NCI-H1436 (cell line): ENCODE measurements at regions not wholly inside any gene's neighbourhood (a gene's known extent, or its start where the extent isn't known, plus 50 kb on each side); places are given as distances from the start of the nearest gene placed in this dataset.

ENCODE experiments used
- DNase-seq: peaks from one replicate; lab custom pipeline; 2025; lab: John Stamatoyannopoulos, UW

DNA sequence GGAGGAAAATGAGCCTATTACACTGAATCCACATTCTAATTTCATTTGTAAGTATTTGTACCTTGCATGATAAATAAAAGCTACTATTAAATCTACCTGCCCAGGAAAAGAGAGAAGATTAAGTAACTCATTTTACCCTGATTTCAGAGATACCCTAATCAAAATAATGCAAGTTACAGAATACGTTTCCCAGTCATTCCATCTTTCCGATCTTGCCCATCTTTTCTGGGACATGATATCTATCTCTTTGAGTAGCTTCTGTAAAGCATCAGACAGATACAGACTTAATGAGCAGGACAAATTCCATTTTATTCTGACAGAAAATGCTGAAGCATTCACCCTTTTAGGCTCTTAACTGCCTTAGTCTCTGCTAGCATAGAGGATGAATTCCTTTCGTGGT is 56.6 kb downstream of the SPRY2 start:
- no peak for DNase-seq

DNA sequence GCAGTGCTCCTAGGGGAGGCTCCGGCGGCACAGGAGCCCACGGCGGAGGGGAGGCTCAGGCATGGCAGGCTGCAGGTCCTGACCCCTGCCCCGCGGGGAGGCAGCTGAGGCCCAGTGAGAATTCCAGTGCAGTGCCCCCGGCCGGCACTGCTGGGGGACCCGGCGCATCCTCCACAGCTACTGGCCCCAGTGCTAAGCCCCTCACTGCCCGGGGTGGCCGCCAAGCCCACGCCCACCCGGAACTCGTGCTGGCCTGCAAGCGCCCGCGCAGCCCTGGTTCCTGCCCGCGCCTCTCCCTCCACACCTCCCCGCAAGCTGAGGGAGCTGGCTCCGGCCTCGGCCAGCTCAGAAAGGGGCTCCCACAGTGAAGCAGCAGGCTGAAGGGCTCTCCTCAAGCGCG is 62.2 kb downstream of the SPRY2 start:
- DNase-seq, result no peak

DNA sequence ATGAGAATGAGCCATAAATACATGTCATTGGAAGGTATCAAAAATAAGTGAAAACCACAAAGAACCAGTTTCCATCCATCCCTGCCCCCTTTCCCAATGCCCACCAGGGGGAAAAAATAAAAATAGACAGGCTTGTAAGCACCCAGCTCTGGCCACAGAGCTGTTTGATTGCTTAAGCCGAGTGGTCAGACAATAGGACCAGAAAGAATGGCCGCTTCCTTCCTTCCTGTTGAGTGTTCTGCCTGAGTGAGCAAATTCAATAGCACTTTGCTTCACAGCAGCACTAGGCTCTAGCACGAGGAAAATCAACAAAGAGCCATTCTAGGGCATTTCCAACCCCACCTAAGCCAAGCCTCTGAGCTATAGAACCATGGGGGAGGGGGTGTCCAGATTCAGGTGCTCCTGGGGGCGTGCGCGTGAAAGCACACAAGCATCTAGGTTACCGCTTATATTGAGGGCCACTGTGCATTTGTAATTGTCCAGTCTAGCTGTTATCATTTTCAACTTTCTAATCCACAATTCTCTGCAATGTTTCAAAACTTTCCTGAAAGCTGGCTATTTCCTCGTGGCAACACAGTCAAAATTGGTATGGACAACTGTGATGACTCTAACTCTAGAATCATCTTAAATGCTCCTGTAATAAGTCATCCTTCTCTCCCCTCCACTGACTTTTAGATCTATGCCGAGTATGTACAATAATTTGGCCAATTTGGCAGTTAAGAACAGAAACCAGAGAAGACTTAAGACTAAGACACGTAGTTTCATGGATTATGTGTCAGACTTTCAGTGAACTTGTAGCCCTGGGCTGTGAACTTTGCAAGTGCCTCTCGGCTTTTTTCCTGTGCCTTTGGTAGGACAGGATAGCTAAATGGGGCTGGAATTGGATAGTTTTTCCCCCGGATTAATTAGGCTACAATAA is 64.3 kb downstream of the SPRY2 start:
- peak; percentile 35 for DNase-seq

DNA sequence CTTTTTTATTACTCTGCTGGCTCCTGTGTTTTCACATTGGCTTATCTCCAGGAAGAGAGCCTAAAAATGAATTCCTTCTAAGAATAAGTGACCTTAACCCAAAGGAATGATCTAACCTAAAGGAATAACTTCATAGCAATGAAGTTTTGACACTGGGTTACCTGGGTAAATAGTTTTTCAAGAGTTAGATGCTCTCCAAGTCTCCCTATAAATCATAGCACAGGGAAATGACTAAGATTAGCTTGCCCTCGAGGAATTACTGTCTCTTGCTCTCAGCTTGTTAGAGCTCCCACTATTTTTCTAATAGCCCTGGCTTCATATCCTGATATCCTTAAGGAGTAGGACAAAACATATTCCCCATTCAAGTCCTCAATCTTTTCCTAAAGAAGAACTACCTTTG is 66.3 kb downstream of the SPRY2 start:
- no peak for DNase-seq

DNA sequence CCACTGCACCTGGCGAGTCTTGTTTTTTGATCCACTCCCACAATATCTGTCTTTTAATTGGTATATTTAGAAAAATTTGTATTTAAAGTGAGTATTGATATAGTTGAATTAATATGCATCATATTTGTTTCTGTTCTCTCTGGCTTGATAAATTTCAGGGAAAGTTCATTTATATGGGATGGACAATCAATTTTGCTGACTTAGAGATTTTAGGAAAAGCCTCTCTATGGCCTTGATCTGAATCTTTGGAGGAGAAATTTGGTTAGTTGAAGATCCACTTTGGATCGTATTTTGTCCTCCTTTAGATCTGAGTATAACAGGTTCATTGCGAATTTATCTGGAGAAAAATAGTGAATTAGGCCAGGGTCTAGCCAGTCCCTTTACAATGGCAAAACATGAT is 67.2 kb downstream of the SPRY2 start:
- DNase-seq, result no peak

DNA sequence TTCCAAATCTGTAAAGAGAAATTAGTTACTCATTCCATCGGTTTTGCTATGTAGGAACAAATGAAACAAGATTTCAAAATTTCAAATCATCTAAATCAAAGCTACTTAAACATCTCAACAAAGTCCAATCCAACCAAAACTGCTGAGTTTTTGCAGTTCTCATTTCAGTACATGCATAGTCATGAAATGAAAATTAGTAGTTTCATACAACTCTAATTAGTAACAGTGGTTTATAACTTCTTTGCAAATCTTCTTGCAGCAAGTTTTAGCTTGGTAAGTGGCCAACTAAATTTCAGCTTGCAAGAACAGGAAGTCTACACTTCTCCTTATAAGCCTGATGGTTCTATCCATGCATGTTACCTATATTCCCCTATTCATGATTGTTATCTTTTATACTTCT is 75.6 kb downstream of the SPRY2 start:
- no peak for DNase-seq

DNA sequence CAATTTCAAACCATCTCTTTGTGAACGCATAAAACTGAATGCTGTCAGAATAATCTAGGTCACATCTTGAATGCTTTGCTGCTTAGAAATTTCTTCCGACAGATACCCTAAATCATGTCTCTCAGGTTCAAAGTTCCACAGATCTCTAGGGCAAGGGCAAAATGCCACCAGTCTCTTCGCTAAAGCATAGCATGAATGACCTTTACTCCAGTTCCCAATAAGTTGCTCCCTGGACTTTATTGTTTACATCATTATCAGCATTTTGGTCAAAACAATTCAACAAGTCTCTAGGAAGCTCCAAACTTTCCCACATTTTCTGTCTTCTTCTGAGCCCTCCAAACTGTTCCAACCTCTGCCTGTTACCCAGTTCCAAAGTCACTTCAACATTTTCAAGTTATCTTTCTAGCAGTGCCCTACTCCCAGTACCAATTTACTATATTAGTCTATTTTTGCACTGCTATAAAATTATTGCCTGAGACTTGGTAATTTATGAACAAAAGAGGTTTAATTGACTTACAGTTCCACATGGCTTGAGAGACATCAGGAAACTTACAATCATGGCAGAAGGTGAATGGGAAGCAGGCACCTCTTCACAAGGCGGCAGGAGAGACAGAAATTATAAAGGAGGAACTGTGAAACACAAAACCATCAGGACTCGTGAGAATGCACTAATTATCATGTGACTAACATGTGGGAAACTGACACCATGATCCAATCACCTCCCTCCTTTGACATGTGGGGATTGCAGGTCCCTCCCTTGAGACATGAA is 77.0 kb downstream of the SPRY2 start:
- no peak for DNase-seq

DNA sequence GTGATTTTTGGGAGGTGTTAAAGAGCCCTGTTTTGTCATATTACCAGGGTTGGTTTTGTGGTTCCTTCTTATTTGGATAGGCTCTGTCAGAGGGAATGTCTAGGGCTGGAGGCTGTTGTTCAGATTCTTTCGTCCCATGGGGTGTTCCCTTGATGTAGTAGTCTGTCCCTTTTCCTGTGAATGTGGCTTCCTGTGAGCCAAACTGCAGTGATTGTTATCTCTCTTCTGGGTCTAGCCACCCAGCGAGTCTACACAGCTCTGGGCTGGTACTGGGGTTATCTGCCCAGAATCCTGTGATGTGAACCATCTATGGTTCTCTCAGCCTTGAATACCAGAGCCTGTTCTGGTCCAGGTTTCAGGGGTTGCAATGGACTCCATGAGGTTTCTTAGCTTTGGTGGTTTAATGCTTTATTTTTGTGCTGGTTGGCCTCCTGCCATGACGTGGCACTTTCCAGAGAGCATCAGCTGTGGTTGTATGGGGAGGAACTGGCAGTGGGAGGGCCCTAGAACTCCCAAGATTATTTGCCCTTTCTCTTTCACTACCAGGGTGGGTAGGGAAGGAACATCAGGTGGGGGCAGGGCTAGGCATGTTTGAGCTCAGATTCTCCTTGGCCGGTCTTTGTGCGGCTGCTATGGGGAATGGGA is 78.8 kb downstream of the SPRY2 start:
- no peak for DNase-seq

DNA sequence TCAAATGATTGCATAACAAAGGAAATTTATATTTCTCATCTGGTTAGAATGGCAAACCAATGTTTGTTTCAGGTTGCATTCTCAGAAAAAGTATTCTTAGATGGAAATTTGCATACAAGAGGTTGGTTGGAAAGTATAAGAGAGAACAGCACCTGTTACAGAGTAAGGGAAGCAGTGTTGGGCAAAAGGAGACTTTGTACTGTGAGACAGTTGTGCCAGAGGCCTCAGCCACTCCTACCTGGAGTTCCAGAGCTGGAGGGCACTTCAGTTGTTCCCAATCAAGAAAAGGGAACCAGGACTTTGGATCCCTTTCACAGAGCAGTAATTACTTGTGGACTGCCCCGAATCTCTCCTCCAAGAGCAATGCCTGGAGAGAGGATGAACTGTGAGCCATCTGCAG is 81.8 kb downstream of the SPRY2 start:
- DNase-seq, result no peak

DNA sequence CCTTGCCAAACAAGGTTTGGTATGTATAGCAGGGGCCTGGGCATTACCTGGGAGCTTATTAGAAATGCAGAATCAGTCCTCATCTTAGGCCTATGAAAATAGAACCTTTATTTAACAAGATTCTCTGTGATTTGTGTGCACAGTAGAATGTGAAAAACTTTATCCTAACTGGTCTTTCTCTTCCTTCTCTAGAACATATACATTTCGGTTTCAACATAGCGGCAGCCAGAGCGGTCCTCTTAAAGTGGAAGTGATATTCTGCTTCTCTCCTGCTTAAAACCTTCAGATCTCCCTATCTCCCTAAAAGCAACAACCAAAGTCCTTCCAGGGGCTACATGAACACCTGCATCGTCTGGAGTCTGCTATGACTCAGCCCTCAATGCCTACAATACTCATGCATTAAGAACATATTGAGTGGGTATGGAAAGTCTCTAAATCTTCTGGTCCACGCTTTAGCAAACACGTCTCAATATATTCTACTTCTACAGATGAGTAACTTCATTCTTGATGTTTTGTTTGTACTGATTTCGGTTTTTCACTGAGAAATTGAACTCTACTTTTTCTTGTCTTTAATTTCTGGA is 84.5 kb downstream of the SPRY2 start:
- no peak for DNase-seq

DNA sequence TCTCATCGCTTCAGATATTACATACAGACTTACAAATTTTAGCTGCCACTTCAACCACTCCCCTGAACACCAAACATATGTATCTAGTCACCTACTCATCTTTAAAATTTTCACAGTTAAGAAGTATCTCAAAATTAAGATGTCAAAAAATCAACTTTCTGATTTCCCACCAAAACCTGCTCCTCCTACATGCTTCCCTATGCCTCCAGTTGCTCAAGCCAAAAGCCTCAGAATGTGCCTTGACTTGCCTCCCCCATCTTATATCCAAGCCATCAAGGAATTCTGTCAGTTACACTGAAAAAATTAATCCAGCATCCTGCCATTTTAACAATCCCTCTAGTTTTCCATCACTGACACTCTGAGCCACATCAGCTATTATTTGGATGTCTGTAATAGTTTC is 85.0 kb downstream of the SPRY2 start:
- no peak for DNase-seq

DNA sequence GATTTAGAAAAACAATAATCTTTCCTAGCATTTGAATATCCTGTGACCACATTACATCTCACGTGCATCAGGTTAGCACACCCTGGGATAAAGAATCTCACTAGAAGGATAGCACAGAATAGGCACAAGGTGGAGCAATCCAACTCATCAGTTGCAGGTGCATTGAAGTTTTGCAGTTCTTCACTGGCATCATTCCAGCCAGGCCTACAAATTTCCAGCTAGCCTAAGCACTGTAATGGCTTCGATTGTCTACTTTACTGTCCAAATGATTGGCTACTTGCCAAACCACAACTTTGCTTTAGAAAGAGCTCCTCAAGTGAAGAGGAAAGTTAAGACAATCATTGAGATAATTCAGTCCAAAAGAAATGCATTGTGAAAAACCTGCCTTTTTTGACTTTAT is 89.5 kb downstream of the SPRY2 start:
- no peak for DNase-seq

DNA sequence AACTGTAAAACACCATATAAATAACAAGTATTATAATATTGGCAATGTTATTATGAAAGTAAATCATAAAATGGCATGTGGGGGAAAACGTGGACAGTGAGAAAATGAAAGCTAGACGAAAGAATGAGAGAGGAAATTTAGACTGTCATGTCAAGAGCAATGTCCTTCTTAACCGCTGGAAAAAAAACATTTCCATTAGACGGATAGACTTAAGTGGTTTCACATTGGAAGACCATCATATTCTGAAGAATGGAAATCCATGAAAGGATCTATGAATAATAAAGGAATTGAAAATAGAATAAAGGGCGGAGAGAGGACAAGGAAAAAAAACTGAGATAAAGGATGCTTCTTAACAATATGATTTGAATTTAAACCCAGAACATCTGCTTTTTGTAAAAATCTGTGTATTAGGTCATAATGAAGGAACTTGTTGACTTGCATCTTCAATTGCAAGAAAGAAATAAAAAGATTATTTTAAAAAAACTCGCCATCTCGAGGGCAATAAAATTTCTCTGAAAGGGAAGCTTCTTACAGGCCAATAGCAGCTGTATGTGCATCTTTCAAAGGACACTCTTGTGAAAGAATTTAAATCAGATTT is 90.6 kb downstream of the SPRY2 start:
- no peak for DNase-seq

DNA sequence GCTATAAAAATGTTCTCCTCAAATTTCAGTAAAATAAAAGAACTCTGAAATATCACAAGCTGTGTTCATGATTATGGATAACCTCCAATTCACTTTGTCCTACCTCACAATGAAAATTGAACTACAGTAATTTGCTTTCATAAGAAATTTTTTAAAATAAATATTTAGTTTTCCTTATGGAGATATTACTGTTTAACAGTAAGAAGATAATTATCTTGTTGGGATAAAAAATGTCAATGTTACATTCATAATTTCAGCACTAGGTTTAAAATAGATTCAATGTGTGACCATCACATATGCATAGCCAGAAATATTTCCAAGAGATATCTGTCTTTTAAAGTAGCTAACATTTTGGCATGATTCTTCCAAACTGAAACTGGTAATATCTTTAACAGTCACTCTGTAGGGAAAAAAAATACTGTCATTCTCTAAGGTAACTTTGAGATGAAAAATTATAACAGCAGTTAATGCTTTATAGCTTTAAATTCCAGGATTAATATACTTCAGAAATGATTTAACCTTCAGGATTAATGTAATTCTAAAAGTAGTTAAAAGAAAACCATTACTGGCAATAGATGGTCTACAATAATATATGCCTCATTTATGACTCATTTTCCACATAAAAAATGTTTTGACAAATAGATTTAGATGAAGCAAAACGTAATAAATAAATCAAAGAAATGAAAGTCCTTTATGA is 91.3 kb downstream of the SPRY2 start:
- DNase-seq, result no peak

DNA sequence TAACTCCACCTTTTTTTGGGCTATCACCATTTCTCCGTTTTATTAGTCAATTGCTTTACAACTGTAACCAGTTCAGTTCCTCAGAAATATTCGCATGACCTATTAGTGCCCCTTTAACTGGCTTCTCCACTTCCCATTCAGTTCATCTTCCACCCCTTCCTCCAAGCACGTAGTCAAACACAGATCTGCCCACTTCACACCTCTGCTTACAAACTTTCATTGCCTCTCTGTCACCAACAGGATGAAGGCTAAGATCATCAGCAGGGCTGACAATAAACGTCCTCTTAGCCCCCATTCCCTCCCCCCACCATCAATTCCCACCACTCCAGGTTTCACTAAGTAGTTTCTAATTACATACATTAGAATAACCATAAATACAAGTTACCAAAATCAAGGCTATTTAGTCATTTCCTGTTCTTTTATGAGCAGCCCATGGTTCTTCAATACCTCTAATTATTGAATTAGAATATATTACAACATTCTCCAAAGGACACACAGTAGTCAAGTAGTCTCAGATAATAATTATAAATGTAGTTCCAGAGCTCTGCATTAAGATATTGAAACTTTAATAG is 95.7 kb downstream of the SPRY2 start:
- peak; percentile 29 for DNase-seq

DNA sequence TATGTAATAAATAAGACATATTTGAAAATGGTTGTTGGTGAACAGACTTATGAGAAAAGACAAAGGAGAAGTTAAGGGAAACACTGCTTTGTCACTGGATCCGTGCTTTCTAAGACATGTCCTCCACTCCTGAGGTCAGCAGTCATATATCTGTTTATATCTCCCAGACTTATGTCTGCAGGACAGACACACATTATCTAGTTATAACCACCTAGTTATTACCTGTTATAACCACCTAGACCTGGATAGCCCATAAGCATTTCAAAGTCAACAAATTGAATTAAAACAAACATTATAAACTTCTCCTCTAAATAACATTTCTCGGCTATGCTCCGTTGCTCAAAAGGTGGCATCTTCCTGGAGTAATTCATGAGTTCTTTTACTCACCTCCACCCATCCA is 96.4 kb downstream of the SPRY2 start:
- no peak for DNase-seq

DNA sequence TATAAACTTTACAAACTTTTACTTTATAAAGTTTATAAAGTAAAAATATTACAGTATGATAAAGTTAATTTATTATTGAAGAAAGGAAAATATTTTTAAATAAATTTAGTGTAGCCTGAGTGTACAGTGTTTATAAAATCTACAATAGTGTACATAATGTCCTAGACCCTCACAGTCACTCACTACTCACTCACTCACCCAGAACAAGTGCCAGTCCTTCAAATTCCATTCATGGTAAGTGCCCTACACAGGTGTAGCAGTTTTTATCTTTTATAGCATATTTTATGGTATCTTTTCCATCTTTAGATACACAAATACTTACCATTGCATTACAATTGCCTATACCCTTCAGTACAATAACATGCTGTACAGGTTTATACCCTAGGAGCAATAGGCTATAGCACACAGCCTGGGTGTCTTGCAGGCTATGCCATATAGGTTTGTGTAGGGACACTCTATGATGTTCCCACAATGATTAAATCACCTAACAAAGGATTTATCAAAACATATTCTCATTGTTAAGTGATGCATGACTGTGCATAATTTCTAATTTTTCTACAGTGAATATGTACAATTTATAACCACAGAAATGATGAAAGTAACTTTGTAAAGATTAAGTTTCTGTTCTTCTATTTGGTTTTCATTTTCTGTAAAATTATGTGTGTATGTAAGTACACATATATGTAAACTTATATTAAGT is 98.0 kb downstream of the SPRY2 start:
- no peak for DNase-seq

DNA sequence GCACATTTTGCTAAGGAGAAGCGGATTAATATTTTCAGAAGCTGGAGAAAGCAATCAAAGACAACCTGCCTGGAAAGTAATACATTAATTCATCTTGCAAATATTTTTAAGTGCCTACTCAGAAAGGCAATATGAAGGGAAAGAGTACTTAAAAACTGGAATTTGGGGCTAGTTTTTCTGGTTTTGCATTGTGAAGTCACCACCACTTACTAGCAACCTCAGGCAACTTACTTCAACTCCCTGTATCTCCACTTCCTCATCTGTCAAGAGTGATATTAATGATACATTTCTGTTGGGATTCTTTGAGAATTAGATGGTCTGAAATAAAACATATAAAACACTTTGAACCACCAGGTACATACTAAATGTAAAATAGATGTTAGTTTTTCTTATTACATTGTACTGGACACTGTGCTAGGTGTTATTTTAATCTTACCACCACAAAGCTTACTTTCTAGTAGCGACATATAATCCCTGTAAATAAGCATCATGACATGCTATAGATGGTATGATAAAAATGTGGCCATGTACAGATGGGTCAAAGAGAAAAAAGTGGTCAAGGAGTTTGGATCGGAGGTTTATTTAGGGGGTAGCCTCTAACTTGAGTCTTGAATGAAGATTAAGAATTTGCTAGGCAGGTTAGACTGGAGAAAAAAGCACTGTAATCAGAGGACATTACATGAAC is 101.2 kb downstream of the SPRY2 start:
- no peak for DNase-seq

DNA sequence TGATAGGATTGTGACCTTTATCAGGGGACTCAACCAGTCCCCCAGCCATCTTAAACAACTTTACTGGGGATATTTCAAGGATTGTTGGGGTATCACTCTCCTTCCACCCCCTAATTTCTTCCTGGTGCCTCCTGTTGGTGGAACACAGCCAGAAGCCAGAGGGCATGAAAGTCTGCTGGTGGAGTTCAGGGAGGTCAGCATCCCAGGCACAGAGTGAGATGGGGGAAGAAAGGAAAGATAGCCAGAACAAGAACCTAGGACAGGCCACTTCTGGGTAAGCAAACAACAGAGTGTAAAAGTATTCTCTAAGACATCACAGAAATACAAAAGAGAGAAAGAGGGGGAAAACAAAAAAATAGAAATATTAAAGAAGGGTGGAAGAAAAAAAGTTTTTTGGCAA is 101.8 kb downstream of the SPRY2 start:
- no peak for DNase-seq

DNA sequence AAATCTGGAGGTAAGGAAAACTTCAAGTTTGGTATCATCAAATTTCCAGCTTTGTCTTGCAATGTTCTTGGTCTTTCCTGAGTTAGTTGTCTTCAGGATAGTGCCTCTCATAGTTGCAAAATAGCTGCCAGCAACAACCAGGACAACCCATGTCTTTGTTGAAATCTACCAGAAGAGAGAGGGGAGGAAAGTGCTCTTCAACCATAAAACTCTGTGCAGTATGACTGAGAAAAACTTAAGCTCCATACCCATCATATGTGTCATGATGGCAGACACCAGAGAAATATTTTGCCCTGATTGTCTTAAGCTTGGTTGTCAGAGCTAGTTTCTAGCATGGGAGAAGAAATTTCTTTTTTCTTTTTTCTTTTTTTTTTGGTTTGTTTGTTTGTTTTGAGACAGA is 103.3 kb downstream of the SPRY2 start:
- DNase-seq, result no peak
